HepG2 (cell line): ENCODE measurements at regions not wholly inside any gene's neighbourhood (a gene's known extent, or its start where the extent isn't known, plus 50 kb on each side); places are given as distances from the start of the nearest gene placed in this dataset.

Experiments
- ATAC-seq: fragments of 200-7000 bp; cut with Tn5 transposase; 3 replicates; pipeline ENCODE4 v1.9.1; 2020; ENCODE audit warnings: mild to moderate bottlenecking, moderate library complexity
- BruUV-seq: library from RNA; stranded (reverse); fragments of 400-500 nt; replicated peaks from 2 replicates; lab custom pipeline; 2021; lab: Mats Ljungman, UMichigan
- CTCF ChIA-PET: fragments of 300-600 bp; formaldehyde crosslinking; extraction: SDS; loops from one replicate; lab custom pipeline; 2021; ENCODE audit warnings: low total read pairs, inconsistent platforms, low intra/inter-chr PET ratio; lab: Yijun Ruan, JAX
- POLR2A ChIA-PET: fragments of 350-600 bp; sonication (Branson Sonifier 250); formaldehyde crosslinking; loops from one replicate; lab custom pipeline; 2020; ENCODE audit warnings: antibody characterized with exemption, inconsistent platforms; lab: Yijun Ruan, JAX
- DNase-seq: peaks from one replicate; pipeline ENCODE4 v3.0.0-alpha.2; 2015; ENCODE audit warnings: low spot score
- FAIRE-seq: peaks from 3 replicates; lab custom pipeline; 2011; peaks lifted over from hg19 to GRCh38; lab: Jason Lieb, UNC
- H2AFZ ChIP-seq: one replicate; pipeline ENCODE4 v1.6.1; 2011; ENCODE audit warnings: low read length, inconsistent platforms
- H3K27ac ChIP-seq: fragments of 300-600 bp; 3 replicates; pipeline ENCODE4 v1.8.0; 2011; ENCODE audit warnings: mixed run types, mild to moderate bottlenecking, mixed read lengths, low read length, inconsistent platforms; ENCODE audit not compliant: insufficient read depth; ENCODE audit errors: extremely low read length
- H3K27me3 ChIP-seq, 2 experiments: fragments of 200-600 bp in 1 of 2; 2 replicates in 1 of 2; 3 replicates in 1 of 2; pipeline versions ENCODE4 v1.6.0 to v1.8.0; 2011; ENCODE audit warnings: low read length in 2 of 2, mild to moderate bottlenecking in 2 of 2, moderate library complexity in 2 of 2, inconsistent platforms in 1 of 2; ENCODE audit not compliant: insufficient read depth in 2 of 2, control insufficient read depth in 1 of 2
- H3K36me3 ChIP-seq, 2 experiments: fragments of 200-600 bp in 1 of 2; replicated peaks in 1 of 2; 2 replicates in 1 of 2; 3 replicates in 1 of 2; pipeline versions ENCODE4 v1.5.1 to v1.8.0; 2011; ENCODE audit warnings: low read length in 2 of 2, inconsistent platforms in 1 of 2; ENCODE audit not compliant: insufficient read depth in 2 of 2, control insufficient read depth in 1 of 2
- H3K4me1 ChIP-seq: 2 replicates; pipeline ENCODE4 v1.5.1; 2012; ENCODE audit warnings: low read length, inconsistent platforms; ENCODE audit not compliant: insufficient read depth
- H3K4me2 ChIP-seq: 2 replicates; pipeline ENCODE4 v1.6.0; 2011; ENCODE audit warnings: low read depth, low read length, inconsistent platforms
- H3K4me3 ChIP-seq, 3 experiments: fragments of 200-600 bp in 1 of 3; sonication (generic), shearing (Covaris generic) in 1 of 3; replicated peaks in 1 of 3; 2 replicates each; pipeline ENCODE4 v1.5.1; 2011 to 2016; ENCODE audit warnings: low read length in 3 of 3, inconsistent platforms in 2 of 3, low read depth in 2 of 3, mild to moderate bottlenecking in 2 of 3, control low read depth in 1 of 3, mixed read lengths in 1 of 3; ENCODE audit not compliant: insufficient read depth in 1 of 3
- H3K79me2 ChIP-seq: one replicate; pipeline ENCODE4 v1.6.1; 2011; ENCODE audit warnings: low read length, inconsistent platforms; ENCODE audit not compliant: insufficient read depth
- H3K9ac ChIP-seq: 2 replicates; pipeline ENCODE4 v1.6.0; 2011; ENCODE audit warnings: mild to moderate bottlenecking, low read depth, low read length, inconsistent platforms; ENCODE audit not compliant: insufficient read depth
- H3K9me3 ChIP-seq: 2 replicates; pipeline ENCODE4 v1.5.1; 2012; ENCODE audit warnings: mild to moderate bottlenecking, low read length
- H4K20me1 ChIP-seq: 2 replicates; pipeline ENCODE4 v1.6.0; 2011; ENCODE audit warnings: inconsistent platforms, mild to moderate bottlenecking, low read length, moderate library complexity; ENCODE audit not compliant: insufficient read depth
- SETDB1 ChIP-seq: sonication (generic); formaldehyde crosslinking; IDR thresholded peaks from 2 replicates; pipeline ENCODE4 v1.5.1; 2020; ENCODE audit warnings: missing genetic modification reagents, mild to moderate bottlenecking, borderline replicate concordance
- ZEB1 ChIP-seq: IDR thresholded peaks from 2 replicates; pipeline ENCODE4 v1.6.1; 2012; ENCODE audit warnings: mild to moderate bottlenecking, low read depth, inconsistent platforms; ENCODE audit not compliant: insufficient replicate concordance
- ZNF530 ChIP-seq: sonication (generic); formaldehyde crosslinking; IDR thresholded peaks from 2 replicates; pipeline ENCODE4 v1.5.0; 2020; ENCODE audit warnings: low read depth, mild to moderate bottlenecking, missing genetic modification reagents
- ZNF547 ChIP-seq: sonication (generic); formaldehyde crosslinking; IDR thresholded peaks from 2 replicates; pipeline ENCODE4 v1.5.1; 2020; ENCODE audit warnings: mild to moderate bottlenecking, missing genetic modification reagents
- ZNF598 ChIP-seq: sonication (generic); formaldehyde crosslinking; IDR thresholded peaks from 2 replicates; pipeline ENCODE4 v1.5.1; 2020; ENCODE audit warnings: mild to moderate bottlenecking, missing genetic modification reagents, borderline replicate concordance
- WGBS: methylation state at CpG from one replicate; pipeline ENCODE4 v1.1.6; 2017; ENCODE audit warnings: low lambda C conversion rate; 5-methylcytosine and 5-hydroxymethylcytosine counted together
- in situ Hi-C: cut with HindIII; loops from 2 replicates; pipeline ENCODE4 v1.10.0; 2017; ENCODE audit warnings: low pct_unique_long_range_greater_than_20kb; ENCODE audit not compliant: extremely low pct_ligation_motif_present
- intact Hi-C: fragments of 100-400 bp; cut with micrococcal nuclease; formaldehyde crosslinking; loops from one replicate; pipeline ENCODE4 v1.10.0; 2022; ENCODE audit not compliant: unreplicated experiment
- TF ChIP-seq, protein P1 (sequence below): sonication (generic); formaldehyde crosslinking; IDR thresholded peaks from 2 replicates; pipeline ENCODE4 v1.4.0; 2020; ENCODE audit warnings: missing genetic modification reagents
- TF ChIP-seq, protein P2 (sequence below): sonication (generic); formaldehyde crosslinking; IDR thresholded peaks from 2 replicates; pipeline ENCODE4 v1.5.0; 2020; ENCODE audit warnings: missing genetic modification reagents
- TF ChIP-seq, protein P3 (sequence below): sonication (generic); formaldehyde crosslinking; IDR thresholded peaks from 2 replicates; pipeline ENCODE4 v1.4.0; 2020; ENCODE audit warnings: mild to moderate bottlenecking, missing genetic modification reagents
- TF ChIP-seq, protein P4 (sequence below): sonication (generic); formaldehyde crosslinking; IDR thresholded peaks from 2 replicates; pipeline ENCODE4 v1.4.0; 2020; ENCODE audit warnings: missing genetic modification reagents

DNA sequence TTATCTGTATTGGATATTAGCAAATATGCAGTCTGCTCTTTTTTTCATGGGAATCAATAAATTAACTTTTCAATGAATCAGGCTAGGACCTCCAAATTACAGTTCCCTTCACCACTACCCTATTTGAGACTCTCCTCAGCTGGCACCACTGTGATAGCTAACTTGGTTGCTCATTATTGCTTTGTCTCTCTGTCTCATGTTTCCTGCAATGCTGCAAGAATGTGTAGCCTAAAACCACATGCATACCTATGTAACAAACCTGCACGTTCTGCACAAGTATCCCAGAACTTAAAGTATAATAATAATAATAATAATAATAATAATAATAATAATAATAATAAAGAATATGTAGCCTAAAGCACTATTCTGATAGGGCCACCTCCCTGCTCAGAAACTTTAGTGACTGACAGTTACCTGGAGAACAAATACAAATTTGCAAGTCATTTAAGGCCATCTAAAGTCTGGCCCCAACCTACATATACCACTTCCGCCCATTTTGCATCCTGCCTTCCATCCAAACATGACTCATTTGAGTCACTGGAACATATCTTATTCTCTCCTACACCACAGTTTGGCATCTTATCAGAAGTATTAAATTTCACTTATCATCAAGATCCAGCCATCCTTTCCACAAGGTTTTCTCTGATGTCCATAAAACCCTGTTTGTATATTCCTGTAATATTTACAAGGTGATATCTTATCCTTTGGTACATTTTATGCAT, 215.1 kb downstream of the LRRK2 start:
- Histone ChIP-seq H3K36me3 (no peaks in the 10 kb centered on the region), H3K79me2 (no peaks in the 10 kb centered on the region), H3K9me3 (no peaks in the 10 kb centered on the region), H3K9ac (no peak overlapping the region), H3K4me2 (no peak overlapping the region), H2AFZ (no peak overlapping the region), H3K4me3 (no peak overlapping the region), H3K27me3 (no peaks in the 10 kb centered on the region; a peak in 1 of 5 replicates), H3K4me1 (no peaks in the 10 kb centered on the region), H3K27ac (no peak overlapping the region), H4K20me1 (no peaks in the 10 kb centered on the region)
- POLR2A ChIA-PET: no interaction called here
- ATAC-seq (no peak), DNase-seq (no peak), FAIRE-seq (no peak)
- TF ChIP-seq, protein P1, sequence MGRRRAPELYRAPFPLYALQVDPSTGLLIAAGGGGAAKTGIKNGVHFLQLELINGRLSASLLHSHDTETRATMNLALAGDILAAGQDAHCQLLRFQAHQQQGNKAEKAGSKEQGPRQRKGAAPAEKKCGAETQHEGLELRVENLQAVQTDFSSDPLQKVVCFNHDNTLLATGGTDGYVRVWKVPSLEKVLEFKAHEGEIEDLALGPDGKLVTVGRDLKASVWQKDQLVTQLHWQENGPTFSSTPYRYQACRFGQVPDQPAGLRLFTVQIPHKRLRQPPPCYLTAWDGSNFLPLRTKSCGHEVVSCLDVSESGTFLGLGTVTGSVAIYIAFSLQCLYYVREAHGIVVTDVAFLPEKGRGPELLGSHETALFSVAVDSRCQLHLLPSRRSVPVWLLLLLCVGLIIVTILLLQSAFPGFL: no peak
- no peak for TF ChIP-seq SETDB1
- TF ChIP-seq, protein P2, sequence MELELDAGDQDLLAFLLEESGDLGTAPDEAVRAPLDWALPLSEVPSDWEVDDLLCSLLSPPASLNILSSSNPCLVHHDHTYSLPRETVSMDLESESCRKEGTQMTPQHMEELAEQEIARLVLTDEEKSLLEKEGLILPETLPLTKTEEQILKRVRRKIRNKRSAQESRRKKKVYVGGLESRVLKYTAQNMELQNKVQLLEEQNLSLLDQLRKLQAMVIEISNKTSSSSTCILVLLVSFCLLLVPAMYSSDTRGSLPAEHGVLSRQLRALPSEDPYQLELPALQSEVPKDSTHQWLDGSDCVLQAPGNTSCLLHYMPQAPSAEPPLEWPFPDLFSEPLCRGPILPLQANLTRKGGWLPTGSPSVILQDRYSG (CRISPR knock-in tag): no peak
- TF ChIP-seq ZEB1: no peak
- TF ChIP-seq, protein P3, sequence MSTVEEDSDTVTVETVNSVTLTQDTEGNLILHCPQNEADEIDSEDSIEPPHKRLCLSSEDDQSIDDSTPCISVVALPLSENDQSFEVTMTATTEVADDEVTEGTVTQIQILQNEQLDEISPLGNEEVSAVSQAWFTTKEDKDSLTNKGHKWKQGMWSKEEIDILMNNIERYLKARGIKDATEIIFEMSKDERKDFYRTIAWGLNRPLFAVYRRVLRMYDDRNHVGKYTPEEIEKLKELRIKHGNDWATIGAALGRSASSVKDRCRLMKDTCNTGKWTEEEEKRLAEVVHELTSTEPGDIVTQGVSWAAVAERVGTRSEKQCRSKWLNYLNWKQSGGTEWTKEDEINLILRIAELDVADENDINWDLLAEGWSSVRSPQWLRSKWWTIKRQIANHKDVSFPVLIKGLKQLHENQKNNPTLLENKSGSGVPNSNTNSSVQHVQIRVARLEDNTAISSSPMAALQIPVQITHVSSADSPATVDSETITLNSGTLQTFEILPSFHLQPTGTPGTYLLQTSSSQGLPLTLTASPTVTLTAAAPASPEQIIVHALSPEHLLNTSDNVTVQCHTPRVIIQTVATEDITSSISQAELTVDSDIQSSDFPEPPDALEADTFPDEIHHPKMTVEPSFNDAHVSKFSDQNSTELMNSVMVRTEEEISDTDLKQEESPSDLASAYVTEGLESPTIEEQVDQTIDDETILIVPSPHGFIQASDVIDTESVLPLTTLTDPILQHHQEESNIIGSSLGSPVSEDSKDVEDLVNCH (CRISPR knock-in tag): no peak
- TF ChIP-seq ZNF547 (CRISPR knock-in tag): no peak
- TF ChIP-seq ZNF598: no peak
- TF ChIP-seq ZNF530 (CRISPR knock-in tag): no peak
- TF ChIP-seq, protein P4, sequence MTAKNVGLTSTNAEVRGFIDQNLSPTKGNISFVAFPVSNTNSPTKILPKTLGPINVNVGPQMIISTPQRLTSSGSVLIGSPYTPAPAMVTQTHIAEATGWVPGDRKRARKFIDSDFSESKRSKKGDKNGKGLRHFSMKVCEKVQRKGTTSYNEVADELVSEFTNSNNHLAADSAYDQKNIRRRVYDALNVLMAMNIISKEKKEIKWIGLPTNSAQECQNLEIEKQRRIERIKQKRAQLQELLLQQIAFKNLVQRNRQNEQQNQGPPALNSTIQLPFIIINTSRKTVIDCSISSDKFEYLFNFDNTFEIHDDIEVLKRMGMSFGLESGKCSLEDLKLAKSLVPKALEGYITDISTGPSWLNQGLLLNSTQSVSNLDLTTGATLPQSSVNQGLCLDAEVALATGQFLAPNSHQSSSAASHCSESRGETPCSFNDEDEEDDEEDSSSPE (CRISPR knock-in tag): no peak
- CTCF ChIA-PET: no interaction called here
- intact Hi-C loops (no loop called here), in situ Hi-C loops (no loop called here)
- 8% methylated on average over 2 of the region's 2 CpGs for WGBS
- no TSS peak for BruUV-seq
